Activated naive CD8-positive, alpha-beta T cell (primary cell): ENCODE measurements at regions not wholly inside any gene's neighbourhood (a gene's known extent, or its start where the extent isn't known, plus 50 kb on each side); places are given as distances from the start of the nearest gene placed in this dataset.
"Not testable (repeated sequence)": the region's sequence is repeated elsewhere in the genome, so short reads cannot be mapped to it uniquely, and the experiment has no call there.

Source experiments
- H3K27ac Mint-ChIP-seq: one replicate; pipeline ENCODE4 v1.8.0; 2021; ENCODE audit warnings: mixed read lengths
- H3K27me3 Mint-ChIP-seq: one replicate; pipeline ENCODE4 v1.8.0; 2021; ENCODE audit warnings: mixed read lengths
- H3K36me3 Mint-ChIP-seq: one replicate; pipeline ENCODE4 v1.8.0; 2021; ENCODE audit warnings: mixed read lengths
- H3K4me1 Mint-ChIP-seq: one replicate; pipeline ENCODE4 v1.8.0; 2021; ENCODE audit warnings: low read depth, mixed read lengths
- H3K4me3 Mint-ChIP-seq: one replicate; pipeline ENCODE4 v1.8.0; 2021; ENCODE audit warnings: mild to moderate bottlenecking, mixed read lengths
- H3K9me3 Mint-ChIP-seq: one replicate; pipeline ENCODE4 v1.8.0; 2021; ENCODE audit warnings: low read depth, mixed read lengths

DNA sequence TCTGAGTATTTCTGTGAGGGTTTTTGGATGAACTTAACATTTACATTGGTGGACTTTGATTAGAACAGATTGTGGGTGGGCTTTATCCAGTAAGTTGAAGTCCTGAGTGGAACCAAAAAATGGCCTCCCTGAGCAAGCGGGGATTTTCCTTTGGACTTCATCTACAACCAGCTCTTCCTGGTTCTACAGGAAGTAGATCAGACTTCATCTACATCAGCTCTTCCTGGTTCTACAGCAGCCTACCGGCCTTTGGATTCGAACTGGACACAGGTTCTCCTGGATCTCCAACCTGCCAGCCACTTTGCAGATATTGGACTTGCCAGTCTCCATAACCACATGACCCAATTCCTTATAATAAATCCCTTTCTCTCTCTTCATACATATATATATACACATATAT lies 79.9 kb upstream of the STK39 start:
- Mint-ChIP-seq H3K27ac (no peak overlapping the region), H3K4me1 (no peaks in the 10 kb centered on the region), H3K27me3 (no peaks in the 10 kb centered on the region), H3K36me3 (peaks cover 13% of the 10 kb centered on the region), H3K9me3 (peaks cover 12% of the 10 kb centered on the region), H3K4me3 (no peak overlapping the region)

DNA sequence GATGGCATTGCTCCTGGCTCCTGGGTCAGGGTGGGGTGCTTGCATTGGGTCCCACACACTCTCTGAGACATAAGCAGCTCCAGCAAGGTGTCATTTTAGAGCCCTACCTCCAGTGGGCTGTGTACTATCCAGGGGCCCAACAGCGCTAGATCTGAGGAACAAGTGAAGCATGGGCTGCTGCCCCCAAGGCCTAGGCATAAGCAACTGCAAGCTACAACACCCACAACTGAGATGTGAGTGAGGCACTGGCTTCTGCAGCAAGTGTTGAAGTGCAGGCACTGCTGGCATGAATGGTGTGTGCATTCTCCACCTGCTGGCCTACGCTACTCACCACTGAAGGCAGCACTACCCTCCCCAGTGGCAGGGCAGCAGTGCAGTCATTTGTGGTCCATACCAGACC lies 81.0 kb upstream of the STK39 start:
- Mint-ChIP-seq H3K27me3 (no peaks in the 10 kb centered on the region), H3K36me3 (peaks cover 15% of the 10 kb centered on the region), H3K27ac (no peak overlapping the region), H3K9me3 (peaks cover 12% of the 10 kb centered on the region), H3K4me3 (no peak overlapping the region), H3K4me1 (no peaks in the 10 kb centered on the region)

DNA sequence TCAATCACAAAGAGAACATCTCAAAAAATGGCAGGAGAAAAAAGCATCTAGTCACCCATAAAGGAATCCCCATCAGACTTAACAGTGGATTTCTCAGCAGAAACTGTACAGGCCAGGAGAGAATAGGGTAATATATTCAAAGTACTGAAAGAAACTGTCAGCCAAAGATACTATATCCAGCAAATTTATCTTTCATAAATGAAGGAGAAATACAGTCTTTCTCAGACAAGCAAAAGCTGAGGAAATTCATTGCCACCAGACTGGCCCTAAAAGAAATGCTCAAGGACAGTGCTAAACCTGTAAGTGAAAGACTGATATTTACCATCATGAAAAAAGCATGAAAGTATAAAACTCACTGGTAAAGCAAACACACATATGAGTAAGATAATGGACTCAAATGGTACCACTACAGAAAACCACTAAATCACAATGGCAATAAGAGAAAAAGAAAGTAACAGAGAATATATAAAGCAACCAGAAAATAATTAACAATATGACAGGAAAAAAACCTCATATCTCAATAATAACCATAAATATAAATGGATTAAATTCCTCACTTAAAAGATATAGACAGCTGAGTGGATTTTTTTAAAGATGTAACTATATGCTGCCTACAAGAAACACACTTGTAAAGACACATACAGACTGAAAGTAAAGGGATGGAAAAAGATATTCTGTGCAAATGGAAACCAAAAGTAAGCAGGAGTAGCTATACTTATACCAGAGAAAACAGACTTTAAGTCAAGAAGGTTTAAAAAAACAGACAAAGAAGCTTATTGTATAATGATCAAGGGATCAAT lies 83.4 kb upstream of the STK39 start:
- Mint-ChIP-seq H3K27me3 (no peaks in the 10 kb centered on the region), H3K4me1 (no peaks in the 10 kb centered on the region), H3K36me3 (peaks cover 15% of the 10 kb centered on the region), H3K4me3 (no peak overlapping the region), H3K9me3 (peaks cover 12% of the 10 kb centered on the region), H3K27ac (no peak overlapping the region)

DNA sequence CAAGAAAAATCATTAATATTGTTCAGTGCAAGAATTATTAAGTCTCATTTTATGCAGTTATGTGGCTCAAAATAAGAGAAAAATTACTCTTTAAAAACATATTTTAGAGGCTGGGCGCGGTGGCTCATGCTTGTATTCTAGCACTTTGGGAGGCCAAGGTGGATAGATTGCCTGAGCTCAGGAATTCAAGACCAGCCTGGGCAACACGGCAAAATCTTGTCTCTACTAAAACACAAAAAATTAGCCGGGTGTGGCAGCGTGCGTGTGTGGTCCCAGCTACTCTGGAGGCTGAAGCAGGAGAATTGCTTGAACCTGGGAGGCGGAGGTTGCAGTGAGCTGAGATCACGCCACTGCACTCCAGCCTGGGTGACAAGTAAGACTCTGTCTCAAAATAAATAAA lies 87.9 kb upstream of the STK39 start:
- H3K9me3 Mint-ChIP-seq: peaks cover 11% of the 10 kb centered on the region
- H3K4me3 Mint-ChIP-seq, H3K36me3 Mint-ChIP-seq, H3K27ac Mint-ChIP-seq, H3K4me1 Mint-ChIP-seq, H3K27me3 Mint-ChIP-seq: not testable (repeated sequence)

DNA sequence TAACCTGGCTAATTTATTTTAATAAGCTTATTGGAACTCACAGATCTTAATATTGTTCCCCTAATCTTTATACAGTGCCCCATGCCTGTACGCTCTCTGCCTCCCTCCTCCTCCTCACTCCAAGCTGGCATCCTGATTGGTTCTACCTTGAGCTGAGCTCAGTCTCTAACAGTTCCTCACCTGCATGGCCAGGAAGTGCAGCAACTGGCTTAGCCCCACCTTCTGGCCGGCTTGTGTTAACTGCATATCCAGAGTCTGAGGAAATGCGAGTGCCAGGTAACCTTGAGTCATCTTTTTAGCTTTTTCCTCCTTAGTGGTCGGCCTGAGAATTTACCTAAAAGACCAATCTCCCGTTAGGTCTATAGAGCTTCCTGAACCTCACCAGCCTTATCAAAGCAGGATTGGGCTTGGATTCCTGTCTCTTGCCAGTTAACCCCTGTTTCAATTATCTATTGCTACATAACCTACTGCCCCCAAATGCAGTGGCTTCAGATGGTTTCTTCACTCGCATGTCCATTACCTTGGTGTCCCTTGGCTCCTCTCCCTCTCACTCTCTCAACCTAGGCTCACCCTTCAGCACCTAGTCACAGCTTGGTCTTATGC lies 89.5 kb upstream of the STK39 start:
- H3K27me3 Mint-ChIP-seq: peaks cover 4% of the 10 kb centered on the region
- no peaks in the 10 kb centered on the region for H3K9me3 Mint-ChIP-seq
- no peak overlapping the region for H3K4me3 Mint-ChIP-seq
- peaks cover 2% of the 10 kb centered on the region for H3K36me3 Mint-ChIP-seq
- no peak overlapping the region for H3K27ac Mint-ChIP-seq
- H3K4me1 Mint-ChIP-seq: peaks cover 5% of the 10 kb centered on the region

DNA sequence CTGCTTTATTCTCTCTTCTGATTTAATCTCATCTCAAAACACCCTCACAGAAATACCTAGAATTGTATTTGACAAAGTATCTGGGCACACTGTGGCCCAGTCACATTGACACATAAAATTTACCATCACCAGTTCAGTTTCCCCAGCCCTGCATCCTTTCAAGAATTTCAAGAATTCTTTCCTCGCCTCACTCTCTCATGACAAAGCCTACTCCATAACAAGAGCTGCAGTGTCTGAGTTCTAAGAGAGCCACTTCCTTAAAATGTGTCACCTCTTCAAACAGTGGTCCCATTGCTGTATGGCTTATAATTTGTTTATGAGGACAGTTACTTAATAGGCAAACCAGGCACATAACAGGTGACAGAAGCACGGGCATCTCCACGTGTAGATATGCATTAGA lies 90.9 kb upstream of the STK39 start:
- H3K4me3 Mint-ChIP-seq: no peak overlapping the region
- H3K4me1 Mint-ChIP-seq: peaks cover 5% of the 10 kb centered on the region
- H3K36me3 Mint-ChIP-seq: no peaks in the 10 kb centered on the region
- H3K9me3 Mint-ChIP-seq: no peaks in the 10 kb centered on the region
- no peak overlapping the region for H3K27ac Mint-ChIP-seq
- peaks cover 4% of the 10 kb centered on the region for H3K27me3 Mint-ChIP-seq

DNA sequence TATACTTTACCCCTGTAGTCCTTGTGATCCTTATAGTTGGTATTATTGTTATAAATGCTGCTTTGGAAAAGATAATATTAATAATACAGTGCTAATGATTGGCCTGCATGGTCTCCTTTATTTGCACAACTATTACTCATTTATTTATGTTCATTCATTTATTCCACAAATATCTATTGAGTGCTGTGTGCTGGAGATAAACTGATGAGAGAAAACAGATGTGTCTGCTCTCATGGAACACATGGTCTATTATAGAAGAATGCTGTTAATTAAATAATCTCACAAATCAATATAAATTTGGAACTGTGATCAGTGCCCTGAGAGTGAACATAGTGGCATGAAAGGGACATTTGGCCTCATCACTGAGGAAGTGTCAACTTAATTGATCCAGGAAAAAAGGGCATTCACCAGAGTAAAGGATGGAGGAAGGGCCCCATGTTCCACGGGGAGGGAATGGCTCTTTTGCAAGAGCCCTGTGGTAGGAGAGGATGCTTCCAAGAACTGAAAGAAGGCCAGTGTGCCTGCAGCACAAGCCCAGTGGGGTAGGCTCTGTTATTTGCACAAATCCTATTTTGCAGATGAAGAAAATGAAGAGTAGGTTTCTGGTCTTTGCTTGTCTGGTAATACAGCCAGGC lies 91.5 kb upstream of the STK39 start:
- Mint-ChIP-seq H3K4me1 (peaks cover 5% of the 10 kb centered on the region), H3K27me3 (peaks cover 4% of the 10 kb centered on the region), H3K4me3 (no peak overlapping the region), H3K36me3 (no peaks in the 10 kb centered on the region), H3K27ac (no peak overlapping the region), H3K9me3 (no peaks in the 10 kb centered on the region)

DNA sequence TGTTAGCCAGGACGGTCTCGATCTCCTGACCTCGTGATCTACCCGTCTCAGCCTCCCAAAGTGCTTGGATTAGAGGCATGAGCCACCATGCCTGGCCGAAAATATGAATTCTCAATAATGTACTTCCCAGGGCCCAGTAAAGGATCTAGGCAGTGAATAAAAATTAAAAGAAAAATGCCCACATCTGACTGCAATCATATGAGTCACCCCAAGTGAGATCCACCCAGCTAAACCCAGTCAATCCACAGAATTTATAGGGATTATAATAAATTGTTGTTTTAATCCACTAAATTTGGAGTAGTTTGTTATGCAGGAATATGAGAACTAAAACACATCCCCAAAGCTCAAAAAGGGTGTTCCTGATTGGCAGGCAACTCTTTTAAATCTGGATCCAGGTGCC lies 93.5 kb upstream of the STK39 start:
- Mint-ChIP-seq H3K4me1 (peaks cover 5% of the 10 kb centered on the region), H3K27me3 (peaks cover 4% of the 10 kb centered on the region), H3K27ac (no peak overlapping the region), H3K36me3 (no peaks in the 10 kb centered on the region), H3K9me3 (no peaks in the 10 kb centered on the region), H3K4me3 (no peak overlapping the region)

DNA sequence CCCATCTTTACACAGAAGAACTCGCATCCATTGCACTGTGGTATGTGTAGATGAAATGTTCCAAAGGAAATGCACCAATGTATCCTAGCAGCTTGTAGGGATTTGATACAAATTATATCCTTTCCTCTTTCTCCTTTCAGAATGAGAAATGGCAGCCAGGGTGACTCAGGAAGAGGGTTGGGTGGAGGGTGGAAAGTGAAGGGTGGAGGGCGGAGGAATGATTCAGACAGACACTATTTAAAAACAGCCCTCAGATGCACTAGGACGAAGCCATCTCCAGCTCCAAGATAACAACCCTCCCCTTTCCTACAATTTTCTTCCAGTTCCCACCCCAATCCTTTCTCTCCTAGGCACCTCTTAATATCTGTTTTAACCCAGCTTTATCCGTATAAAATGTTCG lies 96.2 kb upstream of the STK39 start:
- H3K4me1 Mint-ChIP-seq: peaks cover 7% of the 10 kb centered on the region
- H3K36me3 Mint-ChIP-seq: no peaks in the 10 kb centered on the region
- no peak overlapping the region for H3K27ac Mint-ChIP-seq
- H3K27me3 Mint-ChIP-seq: peaks cover 4% of the 10 kb centered on the region
- H3K4me3 Mint-ChIP-seq: no peak overlapping the region
- no peaks in the 10 kb centered on the region for H3K9me3 Mint-ChIP-seq

DNA sequence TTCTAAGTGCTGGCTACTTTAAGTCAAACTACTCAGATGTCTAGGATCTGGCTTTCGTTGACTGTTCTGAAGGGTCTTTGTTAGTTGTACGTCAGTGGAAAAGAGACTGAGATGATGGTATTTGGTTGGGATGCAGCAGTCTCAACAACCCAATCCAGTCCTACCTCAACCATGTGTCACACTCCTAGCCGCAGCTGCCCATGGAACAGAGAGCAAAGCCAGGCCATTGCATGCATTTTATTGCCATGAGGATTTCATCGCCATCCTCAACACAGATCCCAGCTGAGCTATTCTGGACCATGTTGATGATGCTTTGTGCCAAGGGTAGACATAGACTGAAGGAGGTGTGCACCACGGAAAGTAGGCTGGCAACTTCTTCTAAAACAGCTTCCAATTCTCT lies 97.3 kb upstream of the STK39 start:
- H3K4me3 Mint-ChIP-seq: no peak overlapping the region
- H3K27ac Mint-ChIP-seq: no peak overlapping the region
- peaks cover 4% of the 10 kb centered on the region for H3K27me3 Mint-ChIP-seq
- peaks cover 7% of the 10 kb centered on the region for H3K4me1 Mint-ChIP-seq
- H3K36me3 Mint-ChIP-seq: no peaks in the 10 kb centered on the region
- no peaks in the 10 kb centered on the region for H3K9me3 Mint-ChIP-seq

DNA sequence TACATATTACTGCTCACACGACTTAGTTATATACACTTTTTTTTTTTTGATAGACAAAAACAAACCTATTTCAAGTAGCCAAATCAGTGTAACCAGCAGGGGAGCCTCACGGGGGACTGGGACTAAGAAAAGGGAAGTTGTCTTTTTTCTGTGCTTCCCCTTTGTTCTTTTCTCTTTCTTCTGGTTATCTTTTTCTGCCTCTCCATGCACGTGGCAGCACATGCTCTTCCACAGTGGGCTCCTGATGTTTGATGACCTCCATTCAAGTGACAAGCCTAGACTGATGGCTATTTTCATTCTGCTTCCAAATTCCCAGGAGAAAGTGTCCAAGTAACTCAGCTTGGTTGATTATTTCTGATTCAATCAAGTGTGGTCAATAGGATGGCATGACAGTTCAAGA lies 98.2 kb upstream of the STK39 start:
- H3K27ac Mint-ChIP-seq: no peak overlapping the region
- no peaks in the 10 kb centered on the region for H3K36me3 Mint-ChIP-seq
- peaks cover 4% of the 10 kb centered on the region for H3K27me3 Mint-ChIP-seq
- peaks cover 7% of the 10 kb centered on the region for H3K4me1 Mint-ChIP-seq
- no peaks in the 10 kb centered on the region for H3K9me3 Mint-ChIP-seq
- H3K4me3 Mint-ChIP-seq: no peak overlapping the region

DNA sequence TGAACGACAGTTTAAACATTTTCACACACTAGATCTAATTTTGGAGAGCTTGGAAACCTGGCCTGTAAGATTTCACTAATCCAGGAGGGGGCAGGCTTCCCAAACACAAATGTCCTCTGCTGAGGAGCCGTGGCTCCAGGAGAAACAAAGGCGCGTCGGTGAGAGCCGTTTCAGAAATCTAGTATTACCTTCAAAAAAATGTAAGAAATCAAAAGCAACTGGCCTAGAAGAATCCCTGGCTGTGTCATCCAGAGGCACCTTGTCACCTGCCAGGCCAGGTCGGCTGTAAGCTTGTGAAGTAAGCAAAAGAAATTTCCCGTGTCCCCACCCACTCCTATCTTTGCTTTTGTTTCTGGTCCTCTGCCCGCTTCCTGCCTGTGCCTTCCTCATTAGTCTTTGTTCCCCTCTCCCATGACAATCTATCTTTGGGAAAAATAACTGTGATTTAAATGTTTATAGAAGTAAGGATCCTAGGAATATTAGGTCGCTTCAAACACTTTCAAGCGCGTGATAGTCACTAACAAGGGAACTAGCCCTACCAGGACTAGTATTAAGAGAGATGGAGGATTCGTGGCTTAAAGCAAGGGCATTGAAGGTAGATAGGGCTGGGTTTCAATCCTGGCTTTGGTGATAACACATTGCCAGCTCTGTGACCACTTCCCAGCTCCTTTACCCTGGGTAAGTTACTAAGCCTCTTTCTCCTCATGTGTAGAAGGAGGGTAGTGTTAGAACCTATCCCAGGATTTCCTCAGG lies 99.5 kb upstream of the STK39 start:
- Mint-ChIP-seq H3K27me3 (no peaks in the 10 kb centered on the region), H3K4me1 (peaks cover 7% of the 10 kb centered on the region), H3K4me3 (peak overlapping the region; percentile 89), H3K36me3 (no peaks in the 10 kb centered on the region), H3K27ac (peak overlapping the region; percentile 47), H3K9me3 (no peaks in the 10 kb centered on the region)

DNA sequence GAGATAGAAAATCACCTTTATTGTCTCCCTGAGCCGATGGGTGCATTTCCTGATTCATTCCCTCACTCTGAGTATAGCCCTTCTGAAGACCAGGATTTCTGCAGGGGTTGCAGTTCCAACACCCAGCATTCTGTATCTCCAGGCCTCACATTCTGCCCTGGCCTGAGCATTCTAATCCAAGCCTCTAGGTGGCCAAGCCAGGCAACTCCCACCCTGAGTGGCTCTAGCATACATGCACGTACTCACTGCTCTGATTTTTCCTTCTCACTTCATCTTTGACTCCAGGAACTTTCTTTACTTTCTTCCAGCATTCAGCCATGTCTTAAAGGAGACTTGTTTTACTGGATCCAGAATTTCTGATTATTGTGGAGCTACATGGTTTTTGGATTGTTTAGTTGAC lies 100.7 kb upstream of the STK39 start:
- peaks cover 2% of the 10 kb centered on the region for H3K36me3 Mint-ChIP-seq
- no peaks in the 10 kb centered on the region for H3K27me3 Mint-ChIP-seq
- H3K4me1 Mint-ChIP-seq: peaks cover 8% of the 10 kb centered on the region
- H3K27ac Mint-ChIP-seq: no peak overlapping the region
- H3K9me3 Mint-ChIP-seq: peaks cover 2% of the 10 kb centered on the region
- H3K4me3 Mint-ChIP-seq: no peak overlapping the region

DNA sequence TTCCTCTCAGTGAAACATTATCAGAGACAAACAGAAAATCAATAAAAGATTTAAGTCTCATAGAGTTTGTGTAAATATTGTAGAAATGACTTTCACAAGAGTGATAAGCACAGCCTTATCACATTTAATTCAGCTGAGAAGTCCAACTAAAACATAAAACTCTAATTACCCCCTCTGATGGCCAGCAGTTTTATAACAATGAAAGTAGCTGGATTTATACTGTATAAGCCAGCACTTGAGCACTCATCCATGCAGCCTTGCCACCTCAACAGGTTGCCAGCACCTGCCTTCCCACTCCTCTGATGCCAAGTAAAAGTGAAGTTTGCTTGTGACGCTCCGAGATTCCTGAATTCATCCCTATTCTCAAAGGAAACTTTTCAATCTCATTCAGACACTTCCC lies 103.0 kb upstream of the STK39 start:
- Mint-ChIP-seq H3K4me3 (no peak overlapping the region), H3K27ac (no peak overlapping the region), H3K9me3 (peaks cover 8% of the 10 kb centered on the region), H3K27me3 (no peaks in the 10 kb centered on the region), H3K36me3 (peaks cover 5% of the 10 kb centered on the region), H3K4me1 (peaks cover 26% of the 10 kb centered on the region)

DNA sequence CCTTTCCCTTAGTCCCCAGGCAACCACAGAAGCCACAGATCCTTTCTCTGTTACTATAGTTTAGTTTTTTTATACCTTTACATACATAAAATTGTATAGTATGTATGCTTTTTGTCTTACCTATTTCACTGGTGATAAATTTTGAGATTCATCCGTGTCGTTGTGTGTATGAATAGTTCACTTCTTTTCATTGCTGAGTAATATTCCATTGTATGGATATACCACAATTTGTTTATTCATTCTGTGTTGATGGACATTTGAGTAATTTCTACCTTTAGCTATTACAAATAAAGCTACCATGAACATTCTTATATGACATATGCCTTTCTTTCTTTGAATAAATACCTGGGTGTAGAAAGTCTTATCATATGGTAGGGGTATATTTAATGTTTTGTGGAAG lies 102.8 kb upstream of the CERS6 start:
- H3K36me3 Mint-ChIP-seq: peaks cover 5% of the 10 kb centered on the region
- H3K27ac Mint-ChIP-seq: no peak overlapping the region
- H3K27me3 Mint-ChIP-seq: no peaks in the 10 kb centered on the region
- H3K4me3 Mint-ChIP-seq: no peak overlapping the region
- peaks cover 8% of the 10 kb centered on the region for H3K9me3 Mint-ChIP-seq
- peaks cover 31% of the 10 kb centered on the region for H3K4me1 Mint-ChIP-seq
